M059J (cell line): ENCODE measurements at regions not wholly inside any gene's neighbourhood (a gene's known extent, or its start where the extent isn't known, plus 50 kb on each side); places are given as distances from the start of the nearest gene placed in this dataset.
"Not testable (repeated sequence)": the region's sequence is repeated elsewhere in the genome, so short reads cannot be mapped to it uniquely, and the experiment has no call there.

Source experiments
- DNase-seq: peaks from one replicate; pipeline ENCODE4 v3.0.0-alpha.2; 2012; ENCODE audit warnings: low read depth

DNA sequence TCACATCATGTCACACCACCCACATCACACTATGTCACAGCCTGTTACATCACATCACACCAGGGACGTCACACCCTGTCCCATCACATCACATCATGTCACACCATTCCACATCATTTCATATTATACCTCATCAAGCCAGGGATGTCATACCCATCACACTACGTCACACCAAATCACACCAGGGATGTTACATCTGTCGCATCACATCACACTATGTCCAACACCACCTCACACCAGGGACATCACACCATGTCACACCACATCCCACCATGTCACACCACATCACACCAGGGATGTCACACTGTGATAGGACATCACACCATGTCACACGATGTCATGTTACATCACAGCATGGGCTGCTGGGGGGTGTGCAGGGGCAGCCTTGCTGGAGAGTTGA, 110.6 kb downstream of the TMEM121 start:
- DNase-seq: no peak

DNA sequence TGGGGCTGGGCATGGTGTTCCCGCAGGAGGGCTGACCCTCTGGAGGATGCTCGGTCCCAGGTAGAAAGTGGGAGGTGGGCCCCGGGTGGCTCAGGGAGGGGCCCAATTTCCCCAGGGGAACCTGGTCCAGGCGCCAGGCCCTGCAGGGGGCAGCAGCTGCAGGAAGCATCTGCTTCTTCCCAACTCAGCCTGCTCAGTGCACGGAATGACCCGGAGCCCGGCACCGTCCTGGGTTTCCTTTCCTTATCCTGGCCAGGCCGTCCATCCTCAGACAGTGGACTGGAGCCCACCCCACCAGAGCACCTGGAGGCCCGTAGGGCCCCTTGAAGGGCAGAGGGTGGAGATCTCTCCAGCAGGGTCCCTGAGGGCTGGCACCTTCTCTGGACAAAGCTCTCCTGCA, 111.0 kb downstream of the TMEM121 start:
- not testable (repeated sequence) for DNase-seq

DNA sequence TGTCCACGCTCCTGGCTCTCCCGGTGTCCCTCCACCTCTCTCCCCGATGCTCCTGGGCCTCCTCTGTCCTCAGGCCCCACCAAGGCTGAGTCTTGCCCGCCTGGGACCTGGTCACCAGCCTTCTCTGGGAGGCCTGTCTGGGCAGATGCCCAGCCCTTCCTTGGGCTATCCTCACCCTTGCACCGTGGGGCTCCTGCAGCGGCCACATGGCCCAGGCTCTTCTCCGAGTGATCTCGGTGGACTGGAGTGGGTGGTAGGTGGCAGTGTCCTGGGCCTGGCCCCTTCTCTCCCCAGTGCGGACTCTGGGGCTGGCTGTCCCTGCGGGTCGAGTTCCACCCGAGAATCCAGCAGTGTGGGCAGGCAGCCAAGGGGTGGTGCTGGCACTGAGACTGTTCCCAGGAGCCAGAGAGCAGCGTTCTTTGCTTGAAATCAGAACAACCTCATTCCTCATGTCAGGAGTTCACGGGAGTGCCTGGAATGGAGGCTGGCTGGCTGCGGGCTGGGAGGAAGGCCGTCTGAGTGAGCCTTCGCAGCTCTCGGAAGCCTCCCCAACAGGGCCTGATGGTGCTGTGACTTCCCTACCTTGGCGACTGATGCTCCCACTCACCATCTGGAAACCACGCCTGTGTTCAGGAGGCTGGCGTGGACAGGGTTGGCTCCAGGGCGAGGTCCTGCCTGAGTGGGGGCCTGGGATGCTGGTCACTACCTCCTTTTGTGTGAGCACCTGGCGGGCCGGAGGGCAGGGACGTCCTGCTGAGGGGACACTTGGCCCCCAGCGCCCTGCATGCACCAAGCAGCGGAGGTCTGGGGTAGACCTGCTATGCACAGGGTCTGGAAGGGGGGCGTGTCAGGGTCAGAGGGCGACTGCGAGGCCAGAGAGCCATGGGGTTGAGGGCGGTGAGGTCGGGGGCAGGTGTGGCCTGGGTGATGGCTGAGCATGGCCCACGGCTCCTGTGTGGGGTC, 113.9 kb downstream of the TMEM121 start:
- not testable (repeated sequence) for DNase-seq

DNA sequence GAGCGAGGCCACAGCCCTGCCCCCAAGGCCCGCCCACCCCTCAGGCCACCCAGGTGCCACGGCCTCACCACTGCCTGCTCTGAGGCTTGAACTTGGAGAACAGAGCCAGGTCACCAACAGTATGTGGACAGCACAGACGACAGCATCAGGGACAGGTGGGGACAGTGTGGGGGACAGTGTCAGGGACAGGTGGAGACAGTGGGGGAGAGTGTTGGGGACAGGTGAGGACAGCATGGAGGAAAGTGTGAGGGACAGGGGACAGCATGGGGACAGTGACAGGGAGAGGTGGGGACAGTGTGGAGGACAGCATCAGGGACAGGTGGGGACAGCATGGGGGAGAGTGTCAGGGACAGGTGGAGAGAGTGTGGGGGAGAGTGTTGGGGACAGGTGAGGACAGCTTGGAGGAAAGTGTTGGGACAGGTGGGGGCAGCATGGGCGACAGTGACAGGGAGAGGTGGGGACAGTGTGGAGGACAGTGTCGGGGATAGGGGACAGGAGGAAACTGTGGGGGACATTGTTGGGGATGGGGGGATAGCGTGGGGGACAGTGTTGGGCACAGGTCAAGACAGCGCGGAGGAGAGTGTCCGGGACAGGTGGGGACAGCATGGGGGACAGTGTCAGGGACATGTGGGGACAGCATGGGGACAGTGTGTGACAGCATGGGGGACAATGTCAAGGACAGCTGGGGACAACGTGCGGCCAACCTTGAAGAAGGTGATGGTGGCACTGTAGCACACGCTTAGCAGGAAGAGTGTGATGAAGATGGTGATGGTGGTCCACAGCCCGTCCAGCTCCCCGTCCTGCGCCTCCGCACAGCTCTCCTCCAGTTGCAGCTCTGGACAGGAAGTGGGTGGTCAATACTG, 114.9 kb downstream of the TMEM121 start:
- no peak for DNase-seq

DNA sequence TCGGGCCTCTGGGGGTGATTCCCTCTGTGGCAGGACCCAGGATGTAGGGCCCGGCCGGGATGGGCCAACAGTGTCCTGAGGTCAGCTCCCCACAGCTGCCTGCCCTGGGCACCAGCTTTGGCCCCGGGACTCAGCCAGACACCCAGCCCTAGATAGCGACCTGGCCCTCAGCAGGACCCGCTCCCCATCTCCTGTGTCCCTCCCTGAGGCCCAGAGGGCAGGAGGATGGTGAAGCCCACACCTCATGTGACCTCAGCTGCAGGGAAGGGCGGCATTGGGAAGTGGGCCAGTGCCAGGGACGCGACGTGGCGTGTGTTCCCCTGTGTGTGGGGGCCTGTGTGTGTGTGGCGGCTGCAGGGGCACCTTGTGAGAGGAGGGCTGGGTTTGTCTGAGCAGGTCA, 115.6 kb downstream of the TMEM121 start:
- DNase-seq: not testable (repeated sequence)

DNA sequence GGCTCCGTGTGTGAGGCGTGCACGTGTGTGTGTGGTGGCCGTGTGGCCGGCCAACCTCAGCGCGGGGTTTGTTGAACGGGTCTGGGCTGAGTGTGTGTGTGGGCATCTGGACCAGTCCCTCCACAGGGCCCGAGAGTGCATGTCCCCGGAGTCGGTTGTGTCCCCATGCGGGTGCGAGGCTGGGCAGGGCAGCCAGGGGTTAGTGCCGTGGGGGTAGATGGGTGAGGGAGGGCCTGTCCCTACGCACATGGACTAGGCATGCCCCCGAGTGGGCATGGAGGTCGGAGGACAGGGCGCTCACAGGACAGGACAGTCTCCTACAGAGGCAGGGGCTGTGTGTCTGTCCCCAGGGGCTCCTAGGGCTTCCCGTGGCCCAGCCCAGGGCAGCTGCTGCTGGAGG, 116.1 kb downstream of the TMEM121 start:
- DNase-seq: not testable (repeated sequence)

DNA sequence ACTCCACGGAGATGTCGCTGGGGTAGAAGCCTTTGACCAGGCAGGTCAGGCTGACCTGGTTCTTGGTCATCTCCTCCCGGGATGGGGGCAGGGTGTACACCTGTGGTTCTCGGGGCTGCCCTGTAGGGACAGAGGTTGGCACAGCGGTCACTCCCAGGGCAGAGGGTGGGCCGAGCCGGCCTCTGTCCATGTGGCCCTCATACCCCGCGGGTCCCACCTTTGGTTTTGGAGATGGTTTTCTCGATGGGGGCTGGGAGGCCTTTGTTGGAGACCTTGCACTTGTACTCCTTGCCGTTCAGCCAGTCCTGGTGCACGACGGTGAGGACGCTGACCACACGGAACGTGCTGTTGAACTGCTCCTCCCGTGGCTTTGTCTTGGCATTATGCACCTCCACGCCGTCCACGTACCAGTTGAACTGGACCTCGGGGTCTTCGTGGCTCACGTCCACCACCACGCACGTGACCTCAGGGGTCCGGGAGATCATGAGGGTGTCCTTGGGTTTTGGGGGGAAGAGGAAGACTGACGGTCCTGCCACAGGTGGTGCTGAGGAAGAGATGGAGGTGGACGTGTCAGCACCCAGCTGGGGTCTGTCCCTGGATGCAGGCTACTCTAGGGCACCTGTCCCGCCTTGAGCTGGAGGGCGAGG, 117.1 kb downstream of the TMEM121 start:
- not testable (repeated sequence) for DNase-seq

DNA sequence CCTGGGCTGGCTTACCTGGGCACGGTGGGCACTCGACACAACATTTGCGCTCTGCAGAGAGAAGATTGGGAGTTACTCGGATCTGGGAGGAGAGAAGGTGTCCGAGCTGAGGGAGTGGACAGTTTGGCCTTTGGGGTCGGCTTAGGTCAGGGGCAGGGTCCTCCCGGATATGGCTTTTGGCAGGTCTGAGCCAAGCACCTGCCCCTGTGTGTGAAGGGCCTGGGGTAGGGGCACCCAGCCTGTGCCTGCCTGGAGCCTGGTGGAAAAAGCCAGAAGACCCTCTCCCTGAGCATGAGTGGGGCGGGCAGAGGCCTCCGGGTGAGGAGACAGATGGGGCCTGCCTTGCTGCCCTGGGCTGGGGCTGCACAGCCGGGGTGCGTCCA, 117.7 kb downstream of the TMEM121 start:
- DNase-seq: not testable (repeated sequence)

DNA sequence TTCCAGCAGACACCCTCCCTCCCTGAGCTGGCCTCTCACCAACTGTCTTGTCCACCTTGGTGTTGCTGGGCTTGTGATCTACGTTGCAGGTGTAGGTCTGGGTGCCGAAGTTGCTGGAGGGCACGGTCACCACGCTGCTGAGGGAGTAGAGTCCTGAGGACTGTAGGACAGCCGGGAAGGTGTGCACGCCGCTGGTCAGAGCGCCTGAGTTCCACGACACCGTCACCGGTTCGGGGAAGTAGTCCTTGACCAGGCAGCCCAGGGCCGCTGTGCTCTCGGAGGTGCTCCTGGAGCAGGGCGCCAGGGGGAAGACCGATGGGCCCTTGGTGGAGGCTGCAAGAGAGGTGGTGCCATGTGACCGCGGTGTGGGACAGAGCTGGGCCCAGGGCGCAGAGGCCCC, 118.1 kb downstream of the TMEM121 start:
- DNase-seq: not testable (repeated sequence)

DNA sequence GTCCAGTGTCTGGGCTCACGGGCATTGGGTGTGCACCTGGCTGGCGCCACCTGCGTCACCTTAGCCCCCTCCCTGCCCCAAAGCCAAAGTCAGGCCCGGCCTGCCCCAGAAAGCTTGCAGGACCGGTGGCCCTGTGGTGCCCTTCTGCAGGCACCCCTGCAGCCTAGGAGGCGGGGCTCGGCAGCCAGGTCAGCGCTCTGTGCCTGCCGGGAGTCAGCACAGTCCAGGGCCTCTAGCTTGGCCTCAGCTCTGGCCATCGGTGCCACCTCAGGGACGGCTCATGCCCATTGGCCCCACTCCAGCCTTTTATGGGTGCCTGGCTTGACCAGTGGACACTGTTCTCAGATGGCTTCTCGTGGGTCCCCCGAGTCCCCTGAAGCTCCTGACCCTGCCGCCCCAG, 118.5 kb downstream of the TMEM121 start:
- not testable (repeated sequence) for DNase-seq

DNA sequence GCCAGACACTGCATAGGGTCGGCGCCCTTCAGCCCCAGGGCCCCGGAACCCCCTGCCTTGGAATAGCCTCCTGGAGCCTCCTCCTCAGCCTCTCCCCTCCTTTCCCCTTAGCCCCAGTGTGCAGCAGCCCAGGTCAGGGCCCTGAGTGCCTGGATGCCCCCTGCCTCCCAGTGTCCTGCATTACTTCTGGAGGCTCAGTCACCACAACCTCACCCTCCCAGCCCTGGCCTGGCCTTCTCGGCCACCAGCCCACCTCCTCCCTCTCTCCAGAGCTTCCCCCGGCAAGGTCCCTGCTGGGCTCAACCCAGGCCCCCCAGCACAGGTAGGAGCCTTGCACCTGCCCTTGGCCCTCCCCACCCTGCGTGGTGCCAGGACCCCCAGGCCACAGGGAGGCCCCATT, 119.0 kb downstream of the TMEM121 start:
- DNase-seq: not testable (repeated sequence)

DNA sequence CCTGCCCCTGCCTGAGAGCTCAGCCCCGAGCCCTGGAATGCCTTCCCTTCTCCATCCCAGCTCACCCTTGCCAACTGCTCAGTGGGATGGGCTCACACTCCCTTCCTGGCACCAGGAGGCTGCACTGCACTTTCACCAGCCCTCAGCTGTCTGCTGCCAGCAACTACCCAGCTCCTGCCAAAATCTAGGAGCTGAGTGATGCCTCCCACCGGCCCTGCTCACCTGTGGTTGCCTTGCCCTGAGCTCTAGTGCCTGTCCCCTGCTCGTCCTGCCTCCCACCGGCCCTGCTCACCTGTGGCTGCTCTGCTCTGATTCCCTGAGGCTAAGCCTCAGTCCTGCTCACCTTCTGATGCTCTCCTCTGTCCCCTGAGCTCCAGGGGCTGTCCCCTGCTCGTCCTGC, 119.8 kb downstream of the TMEM121 start:
- DNase-seq: no peak

DNA sequence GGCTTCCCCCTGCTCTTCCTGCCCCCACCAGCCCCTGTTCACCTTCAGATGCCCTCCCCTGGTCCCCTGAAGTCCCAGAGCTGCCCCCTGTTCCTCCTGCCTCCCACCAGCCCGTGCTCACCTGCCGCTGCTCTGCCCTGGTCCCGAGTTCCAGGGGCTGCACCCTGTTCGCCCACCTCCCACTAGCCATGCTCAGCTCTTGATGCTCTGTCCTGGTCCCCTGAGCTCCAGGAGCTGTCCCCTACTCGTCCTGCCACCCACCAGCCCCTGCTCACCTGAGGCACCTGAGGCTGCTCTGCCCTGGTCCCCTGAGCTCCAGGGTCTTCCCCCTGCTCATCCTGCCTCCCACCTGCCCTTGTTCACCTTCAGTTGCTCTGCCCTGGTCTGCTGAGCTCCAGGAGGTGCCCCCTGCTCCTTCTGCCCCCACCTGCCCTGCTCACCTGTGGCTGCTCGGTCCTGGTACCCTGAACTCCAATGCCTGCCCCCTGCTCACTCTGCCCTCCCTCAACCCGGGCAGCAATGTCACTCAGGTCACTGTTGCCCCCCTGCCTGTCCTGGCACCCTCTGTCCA, 120.4 kb downstream of the TMEM121 start:
- not testable (repeated sequence) for DNase-seq

DNA sequence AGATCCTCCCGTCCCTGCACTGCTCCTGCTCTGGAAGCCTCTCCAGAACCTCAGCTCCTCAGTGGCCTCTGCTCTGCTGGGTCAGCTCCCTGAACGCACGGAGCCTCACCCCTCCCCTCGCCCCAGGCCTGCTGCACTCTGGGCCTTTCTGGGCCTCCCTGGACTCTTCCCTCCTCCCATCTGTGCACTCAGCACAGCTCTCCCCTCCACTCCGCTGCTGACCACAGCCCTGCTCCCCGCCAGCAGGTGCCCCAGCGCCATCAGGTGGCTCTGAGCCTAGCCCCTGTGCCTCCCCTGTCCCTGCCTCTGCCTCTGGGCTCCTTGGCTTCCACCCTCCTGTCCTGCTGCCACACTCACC, 121.0 kb downstream of the TMEM121 start:
- not testable (repeated sequence) for DNase-seq

DNA sequence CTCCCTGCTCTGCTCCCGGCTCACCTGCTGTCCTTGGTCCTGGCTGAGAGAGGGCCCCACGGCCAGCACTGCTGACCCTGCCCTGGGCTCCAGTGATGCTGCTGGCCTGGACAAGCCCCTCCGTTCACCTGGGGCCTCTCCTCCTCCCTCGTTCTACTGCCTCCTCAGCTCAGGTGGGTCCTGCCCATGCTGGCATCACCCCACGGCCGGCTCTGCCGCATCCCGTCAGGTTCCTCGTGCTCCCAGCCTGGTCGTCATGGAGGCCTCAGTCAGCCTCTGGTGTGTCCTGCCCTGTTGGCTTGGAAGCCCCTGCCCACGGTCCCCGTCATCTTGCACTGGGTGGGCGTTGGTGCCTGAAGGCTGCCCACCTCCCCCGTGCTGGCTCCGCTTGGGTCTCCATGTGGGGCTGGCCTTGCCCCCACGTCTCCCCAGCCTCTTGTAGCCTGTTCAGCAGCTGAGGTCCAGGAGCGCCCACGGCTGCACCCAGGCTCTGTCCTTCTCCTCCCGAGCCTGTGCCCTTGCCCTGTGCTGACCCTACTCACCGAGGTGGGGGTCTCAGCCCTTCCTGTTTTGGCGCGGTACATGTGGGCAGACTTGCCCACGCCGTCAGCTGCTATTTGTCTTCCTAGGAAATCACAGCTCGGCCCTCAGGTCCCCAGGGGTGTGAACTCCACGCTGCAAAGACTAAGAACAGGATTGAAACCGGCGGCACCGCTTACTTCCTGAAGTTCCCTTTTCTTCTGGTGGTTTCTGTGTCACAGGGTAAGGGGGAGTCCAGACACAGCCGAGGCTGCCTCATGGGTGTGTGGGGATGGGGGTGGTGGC, 121.6 kb downstream of the TMEM121 start:
- no peak for DNase-seq

DNA sequence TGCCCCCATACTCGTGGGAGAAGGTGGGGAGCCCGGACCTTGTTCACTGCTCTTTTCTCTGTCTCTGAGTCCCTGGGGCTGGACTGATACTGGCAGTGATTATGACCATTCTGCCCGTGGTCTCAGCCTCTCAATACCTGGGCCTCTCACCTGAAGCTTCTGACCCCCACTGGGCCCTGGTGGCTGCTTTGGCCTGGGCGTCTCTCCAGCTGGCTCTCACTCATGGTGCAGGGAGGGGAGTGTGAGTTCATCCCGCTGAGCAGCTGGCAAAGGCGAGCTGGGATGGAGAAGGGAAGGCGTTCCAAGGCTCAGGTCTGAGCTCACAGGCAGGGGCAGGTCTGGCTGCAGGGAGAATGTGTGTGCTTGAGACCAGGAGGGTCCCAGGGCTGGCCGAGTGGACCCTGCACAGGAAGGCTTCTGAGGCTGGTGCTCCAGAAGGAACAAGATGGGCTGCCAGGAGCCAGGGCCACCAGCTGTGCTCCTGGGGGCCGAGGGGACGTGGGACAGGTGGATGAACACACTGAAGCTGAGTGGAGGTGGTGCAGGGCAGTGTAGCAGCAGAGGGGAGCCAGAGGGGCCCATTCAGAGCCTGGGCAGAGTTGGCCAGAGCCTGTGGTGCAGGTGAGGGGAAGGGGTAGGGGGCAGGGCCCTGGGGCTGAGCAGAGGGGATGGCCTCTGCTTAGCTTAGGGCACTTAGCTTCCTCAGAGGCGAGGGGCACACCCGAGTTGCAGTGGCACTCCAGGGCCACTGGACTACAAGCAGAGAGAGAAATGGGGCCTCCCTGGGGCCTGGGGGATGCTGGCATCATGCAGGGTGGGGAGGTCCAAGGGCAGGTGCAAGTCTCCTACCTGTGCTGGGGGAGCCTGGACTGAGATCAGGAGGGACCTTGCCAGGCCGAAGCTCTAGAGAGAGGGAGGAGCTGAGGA, 122.5 kb downstream of the TMEM121 start:
- not testable (repeated sequence) for DNase-seq

DNA sequence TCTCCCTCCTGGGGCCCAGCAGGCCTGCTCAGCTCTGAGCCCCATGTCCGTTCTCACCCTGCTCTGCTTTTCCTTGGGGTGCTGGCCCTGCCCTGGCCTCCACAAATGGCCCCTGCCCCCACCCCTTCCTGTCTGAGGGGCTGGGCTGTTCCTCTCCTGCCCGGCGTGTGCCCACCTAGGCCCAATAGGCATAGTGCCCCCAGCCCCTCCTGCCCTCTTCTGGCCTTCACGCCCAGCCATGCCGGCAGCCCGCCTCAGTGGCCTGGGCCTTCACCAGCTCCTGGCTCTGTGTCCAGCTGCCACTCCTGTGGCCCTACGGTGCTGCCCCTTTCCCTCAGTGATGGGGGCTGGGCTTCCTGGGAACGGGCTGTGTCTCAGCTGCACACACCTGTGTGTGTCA, 125.9 kb downstream of the TMEM121 start:
- not testable (repeated sequence) for DNase-seq

DNA sequence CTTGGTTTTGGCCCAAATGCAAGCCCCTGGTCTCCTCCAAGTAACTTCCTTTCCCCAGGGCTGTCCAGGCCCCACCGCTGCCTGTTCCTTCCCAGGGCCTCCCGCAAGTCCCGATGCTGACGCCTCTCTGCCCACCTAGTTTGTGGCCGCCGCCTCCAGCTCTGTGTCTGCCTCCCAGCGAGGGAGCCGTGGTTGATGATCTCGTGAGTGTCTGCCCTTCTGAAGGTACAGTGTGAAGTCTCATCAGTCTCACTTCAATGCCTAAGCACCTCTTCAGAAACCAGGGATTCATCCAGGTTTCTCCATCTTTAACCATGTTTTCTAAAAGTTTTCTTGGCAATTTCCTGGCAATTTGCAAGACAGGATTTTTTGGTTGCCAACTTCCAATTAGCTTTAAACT, 127.5 kb downstream of the TMEM121 start:
- not testable (repeated sequence) for DNase-seq

DNA sequence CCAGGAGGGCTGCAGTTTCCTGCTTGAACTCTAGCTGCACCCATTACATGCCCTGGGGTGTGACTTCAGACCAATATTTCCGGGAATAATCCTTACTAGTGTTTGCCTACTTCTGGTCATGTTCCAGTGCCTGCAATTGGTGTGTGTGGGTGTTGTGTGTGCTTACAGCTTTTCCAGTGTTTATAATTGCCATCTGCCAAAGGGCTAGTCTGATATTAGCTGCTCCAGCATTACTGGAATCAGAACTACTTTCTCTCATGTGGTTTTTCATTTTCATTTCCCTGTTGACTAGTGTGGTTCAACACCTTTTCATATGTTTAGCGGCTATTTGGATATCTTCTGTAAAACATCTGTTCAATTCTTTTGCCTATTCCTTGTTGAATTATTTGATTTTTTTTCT, 132.9 kb downstream of the TMEM121 start:
- DNase-seq: not testable (repeated sequence)
